ENCODE measurements at regions not wholly inside any gene's neighbourhood (a gene's known extent, or its start where the extent isn't known, plus 50 kb on each side); places are given as distances from the start of the nearest gene placed in this dataset.
"Not testable (repeated sequence)": the region's sequence is repeated elsewhere in the genome, so short reads cannot be mapped to it uniquely, and the experiment has no call there.

DNA sequence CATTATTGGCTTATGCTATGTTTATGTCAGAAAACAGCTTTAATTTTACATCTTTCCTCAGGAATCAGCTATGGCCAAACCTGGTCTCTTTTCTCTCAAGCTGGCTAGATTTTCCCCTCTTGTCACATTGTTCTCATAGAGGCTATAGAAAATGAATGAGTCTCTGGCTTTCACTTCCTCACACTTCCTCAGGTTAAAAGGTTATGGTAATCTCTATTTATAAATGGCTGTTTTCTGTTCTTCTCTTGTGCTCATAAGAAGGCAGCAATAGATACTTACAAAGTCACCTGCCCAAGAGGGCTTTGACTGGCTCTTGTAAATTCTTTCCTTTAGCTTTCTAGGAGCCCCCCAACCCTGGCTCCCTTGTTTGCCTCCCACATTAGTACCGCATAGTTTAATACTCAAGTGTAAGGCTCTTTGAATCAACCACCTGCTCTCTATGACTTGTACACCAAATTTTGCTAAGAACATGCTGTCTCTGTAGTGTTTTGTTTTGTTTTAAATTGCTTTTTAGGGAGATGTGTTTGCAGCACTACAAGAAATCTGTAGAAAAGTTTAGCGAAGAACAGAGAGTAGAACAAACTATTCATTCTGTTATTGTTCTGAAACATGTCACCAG is 897.4 kb upstream of the CITED2 start:
- ChIA-PET CTCF (no interaction called here), POLR2A (no interaction called here)
- TF ChIP-seq, protein P1, sequence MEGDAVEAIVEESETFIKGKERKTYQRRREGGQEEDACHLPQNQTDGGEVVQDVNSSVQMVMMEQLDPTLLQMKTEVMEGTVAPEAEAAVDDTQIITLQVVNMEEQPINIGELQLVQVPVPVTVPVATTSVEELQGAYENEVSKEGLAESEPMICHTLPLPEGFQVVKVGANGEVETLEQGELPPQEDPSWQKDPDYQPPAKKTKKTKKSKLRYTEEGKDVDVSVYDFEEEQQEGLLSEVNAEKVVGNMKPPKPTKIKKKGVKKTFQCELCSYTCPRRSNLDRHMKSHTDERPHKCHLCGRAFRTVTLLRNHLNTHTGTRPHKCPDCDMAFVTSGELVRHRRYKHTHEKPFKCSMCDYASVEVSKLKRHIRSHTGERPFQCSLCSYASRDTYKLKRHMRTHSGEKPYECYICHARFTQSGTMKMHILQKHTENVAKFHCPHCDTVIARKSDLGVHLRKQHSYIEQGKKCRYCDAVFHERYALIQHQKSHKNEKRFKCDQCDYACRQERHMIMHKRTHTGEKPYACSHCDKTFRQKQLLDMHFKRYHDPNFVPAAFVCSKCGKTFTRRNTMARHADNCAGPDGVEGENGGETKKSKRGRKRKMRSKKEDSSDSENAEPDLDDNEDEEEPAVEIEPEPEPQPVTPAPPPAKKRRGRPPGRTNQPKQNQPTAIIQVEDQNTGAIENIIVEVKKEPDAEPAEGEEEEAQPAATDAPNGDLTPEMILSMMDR (IDR thresholded peaks at IDR 0.05; ENCODE audit: insufficient read depth in 1 of 2, low read depth in 1 of 2, low read length in 1 of 2, severe bottlenecking in 1 of 2, unreplicated experiment in 1 of 2), result no peak
- H3K9me3 Mint-ChIP-seq (ENCODE audit: unreplicated experiment), result no peaks in the 10 kb centered on the region
- H3K27me3 Mint-ChIP-seq (ENCODE audit: insufficient read depth, unreplicated experiment), result no peaks in the 10 kb centered on the region
- no peaks in the 10 kb centered on the region for H3K36me3 Mint-ChIP-seq (ENCODE audit: insufficient read depth, unreplicated experiment)
- DNase-seq, result no peak
- H3K9me3 ChIP-seq, result no peaks in the 10 kb centered on the region
- no peaks in the 10 kb centered on the region for H3K4me1 Mint-ChIP-seq (ENCODE audit: low read depth, unreplicated experiment)
- no peak overlapping the region for H3K27ac Mint-ChIP-seq (ENCODE audit: unreplicated experiment)
- H3K4me3 Mint-ChIP-seq (ENCODE audit: unreplicated experiment), result no peak overlapping the region
- H3K4me3 ChIP-seq (ENCODE audit: low read depth, low read length), result no peak overlapping the region
- H3K4me1 ChIP-seq, result no peaks in the 10 kb centered on the region
- no peaks in the 10 kb centered on the region for H3K27me3 ChIP-seq (replicated peaks; ENCODE audit: control insufficient read depth, insufficient read depth, low read length)
- H3K36me3 ChIP-seq (ENCODE audit: control insufficient read depth, insufficient read depth, low read length), result no peaks in the 10 kb centered on the region
- BruUV-seq (replicated peaks), result no TSS peak
- intact Hi-C loops (cut with micrococcal nuclease; ENCODE audit: unreplicated experiment), result no loop called here

DNA sequence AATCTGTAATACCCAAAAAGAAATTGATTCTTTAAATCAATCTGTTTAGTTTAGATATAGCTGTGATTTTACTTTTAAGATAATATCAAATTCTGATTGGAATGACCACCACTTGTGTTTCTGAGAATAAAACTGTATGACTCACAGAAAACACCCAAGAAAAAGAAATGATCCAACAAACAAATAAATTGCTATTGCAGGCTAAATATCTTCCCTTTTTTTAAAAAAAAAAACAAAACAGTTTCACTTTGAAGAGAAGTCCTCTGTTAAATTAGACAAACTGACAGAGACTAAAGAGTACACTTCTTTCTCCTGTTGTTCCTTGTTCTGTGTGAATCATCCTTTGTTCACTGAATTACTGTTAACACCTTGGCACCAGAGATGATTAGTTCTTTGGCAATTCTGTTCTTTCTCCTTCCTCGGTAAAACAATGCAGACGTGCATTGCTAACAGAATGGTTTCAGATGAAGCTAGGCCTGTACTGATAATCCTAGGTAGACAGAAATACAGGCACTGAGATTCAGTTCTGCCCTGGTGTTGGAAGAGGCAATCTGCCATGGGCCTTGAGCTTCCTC is 895.2 kb upstream of the CITED2 start:
- TF ChIP-seq, protein P1 (IDR thresholded peaks at IDR 0.05; ENCODE audit: insufficient read depth in 1 of 2, low read depth in 1 of 2, low read length in 1 of 2, severe bottlenecking in 1 of 2, unreplicated experiment in 1 of 2), result no peak
- Histone ChIP-seq H3K4me3 (ENCODE audit: low read depth, low read length) (no peak overlapping the region), H3K27me3 (replicated peaks; ENCODE audit: control insufficient read depth, insufficient read depth, low read length) (no peaks in the 10 kb centered on the region), H3K36me3 (ENCODE audit: control insufficient read depth, insufficient read depth, low read length) (no peaks in the 10 kb centered on the region), H3K9me3 (no peaks in the 10 kb centered on the region), H3K4me1 (no peaks in the 10 kb centered on the region)
- Mint-ChIP-seq H3K4me1 (ENCODE audit: low read depth, unreplicated experiment) (no peaks in the 10 kb centered on the region), H3K36me3 (ENCODE audit: insufficient read depth, unreplicated experiment) (no peaks in the 10 kb centered on the region), H3K27ac (ENCODE audit: unreplicated experiment) (no peak overlapping the region), H3K4me3 (ENCODE audit: unreplicated experiment) (no peak overlapping the region), H3K9me3 (ENCODE audit: unreplicated experiment) (no peaks in the 10 kb centered on the region), H3K27me3 (ENCODE audit: insufficient read depth, unreplicated experiment) (no peaks in the 10 kb centered on the region)
- intact Hi-C loops (cut with micrococcal nuclease; ENCODE audit: unreplicated experiment), result no loop called here
- ChIA-PET POLR2A (no interaction called here), CTCF (no interaction called here)
- no TSS peak for BruUV-seq (replicated peaks)
- DNase-seq, result no peak

DNA sequence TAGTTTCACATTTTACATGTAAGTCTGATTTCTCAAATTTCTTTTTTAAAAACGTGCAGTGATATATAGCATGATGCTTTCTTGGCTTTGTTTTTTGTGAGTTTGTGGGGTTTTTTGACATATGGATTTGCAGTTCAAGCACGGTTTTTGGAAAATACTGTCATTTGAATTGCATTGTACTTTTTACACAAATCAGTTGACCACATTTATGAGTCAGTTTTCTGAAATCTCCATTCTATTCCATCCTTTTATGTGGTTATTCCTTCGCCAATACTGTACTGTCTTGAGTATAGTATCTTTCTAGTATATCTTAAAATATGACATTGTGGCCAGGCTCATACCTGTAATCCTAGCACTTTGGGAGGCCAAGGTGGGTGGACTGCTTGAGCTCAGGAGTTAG is 890.0 kb upstream of the CITED2 start:
- peaks cover 20% of the 10 kb centered on the region for H3K27me3 Mint-ChIP-seq (ENCODE audit: insufficient read depth, unreplicated experiment)
- POLR2A ChIA-PET, result no interaction called here

DNA sequence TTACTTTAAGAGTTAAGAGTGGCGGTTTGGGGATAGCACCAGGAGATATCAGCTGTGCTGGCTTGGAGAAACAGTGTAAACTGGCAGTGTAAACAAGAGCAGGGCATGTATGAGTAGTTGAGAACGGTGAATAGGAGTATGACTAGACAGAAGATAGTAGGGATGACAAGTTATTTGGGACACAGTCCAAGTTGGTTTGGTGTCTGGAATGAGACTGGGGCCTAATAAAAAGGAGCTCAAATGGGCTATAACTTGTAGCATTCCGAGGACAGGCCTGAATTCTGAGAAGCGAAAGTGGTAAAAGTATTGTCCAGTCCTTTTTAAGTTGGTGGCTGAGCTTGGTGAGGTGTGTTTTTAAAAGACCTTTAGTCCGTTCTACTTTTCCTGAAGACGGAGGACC is 883.9 kb upstream of the CITED2 start:
- H3K9me3 Mint-ChIP-seq (ENCODE audit: unreplicated experiment); H3K27me3 ChIP-seq (replicated peaks; ENCODE audit: control insufficient read depth, insufficient read depth, low read length); H3K36me3 ChIP-seq (ENCODE audit: control insufficient read depth, insufficient read depth, low read length); intact Hi-C loops (cut with micrococcal nuclease; ENCODE audit: unreplicated experiment); H3K36me3 Mint-ChIP-seq (ENCODE audit: insufficient read depth, unreplicated experiment); H3K4me1 ChIP-seq; H3K27ac Mint-ChIP-seq (ENCODE audit: unreplicated experiment); H3K4me1 Mint-ChIP-seq (ENCODE audit: low read depth, unreplicated experiment); CTCF ChIA-PET; DNase-seq; BruUV-seq (replicated peaks); POLR2A ChIA-PET; H3K4me3 ChIP-seq (ENCODE audit: low read depth, low read length); H3K9me3 ChIP-seq; H3K4me3 Mint-ChIP-seq (ENCODE audit: unreplicated experiment): not testable (repeated sequence)
- H3K27me3 Mint-ChIP-seq (ENCODE audit: insufficient read depth, unreplicated experiment), result peaks cover 18% of the 10 kb centered on the region

More for the DNA sequence above, 890.0 kb upstream of the CITED2 start:
- DNase-seq, result no peak
- Histone ChIP-seq H3K27me3 (replicated peaks; ENCODE audit: control insufficient read depth, insufficient read depth, low read length) (no peaks in the 10 kb centered on the region), H3K9me3 (no peaks in the 10 kb centered on the region), H3K4me3 (ENCODE audit: low read depth, low read length) (no peak overlapping the region), H3K4me1 (no peaks in the 10 kb centered on the region), H3K36me3 (ENCODE audit: control insufficient read depth, insufficient read depth, low read length) (no peaks in the 10 kb centered on the region)
- no peaks in the 10 kb centered on the region for H3K4me1 Mint-ChIP-seq (ENCODE audit: low read depth, unreplicated experiment)
- H3K9me3 Mint-ChIP-seq (ENCODE audit: unreplicated experiment), result no peaks in the 10 kb centered on the region
- H3K27ac Mint-ChIP-seq (ENCODE audit: unreplicated experiment), result no peak overlapping the region
- no TSS peak for BruUV-seq (replicated peaks)
- TF ChIP-seq, protein P1 (IDR thresholded peaks at IDR 0.05; ENCODE audit: insufficient read depth in 1 of 2, low read depth in 1 of 2, low read length in 1 of 2, severe bottlenecking in 1 of 2, unreplicated experiment in 1 of 2), result no peak
- intact Hi-C loops (cut with micrococcal nuclease; ENCODE audit: unreplicated experiment), result no loop called here
- H3K4me3 Mint-ChIP-seq (ENCODE audit: unreplicated experiment), result no peak overlapping the region
- no peaks in the 10 kb centered on the region for H3K36me3 Mint-ChIP-seq (ENCODE audit: insufficient read depth, unreplicated experiment)
- CTCF ChIA-PET, result no interaction called here
